ENCODE measurements at regions not wholly inside any gene's neighbourhood (a gene's known extent, or its start where the extent isn't known, plus 50 kb on each side); places are given as distances from the start of the nearest gene placed in this dataset.

- Histone ChIP-seq H3K9me3 (ENCODE audit: low read depth) (no peaks in the 10 kb centered on the region), H3K36me3 (replicated peaks; ENCODE audit: insufficient read depth, low read depth) (no peaks in the 10 kb centered on the region), H3K27ac (no peak overlapping the region), H2AFZ (no peak overlapping the region), H4K20me1 (ENCODE audit: insufficient read depth, poor library complexity, severe bottlenecking) (no peaks in the 10 kb centered on the region), H3K4me2 (no peak overlapping the region), H3K27me3 (no peaks in the 10 kb centered on the region), H3K4me3 (no peak overlapping the region), H3K9me2 (replicated peaks; ENCODE audit: insufficient read depth) (no peaks in the 10 kb centered on the region), H3K4me1 (ENCODE audit: insufficient read depth) (no peaks in the 10 kb centered on the region), H3K79me2 (no peaks in the 10 kb centered on the region)
- 81% methylated on average over 3 of the region's 3 CpGs for WGBS (ENCODE audit: low lambda C conversion rate, missing lambda C conversion rate)
- TF ChIP-seq CTCF (IDR thresholded peaks at IDR 0.05; ENCODE audit: poor library complexity) (no peak), EZH2phosphoT487 (IDR thresholded peaks at IDR 0.05; ENCODE audit: low read depth, severe bottlenecking, unreplicated experiment) (no peak), EZH2 (IDR thresholded peaks at IDR 0.05; ENCODE audit: borderline replicate concordance) (no peak)
- DNase-seq (ENCODE audit: low spot score): no peak
Observed at GRCh38 chr13:87778128-87778527, 107.0 kb downstream of the SLITRK5 start.

- no peak overlapping the region for H3K27ac ChIP-seq
- no peaks in the 10 kb centered on the region for H3K27me3 ChIP-seq
- no peak overlapping the region for H3K4me2 ChIP-seq
- no peak for DNase-seq (ENCODE audit: low spot score)
- no peak overlapping the region for H3K4me3 ChIP-seq
- no peak overlapping the region for H2AFZ ChIP-seq
- 94% methylated on average over 1 of the region's 1 CpG for WGBS (ENCODE audit: low lambda C conversion rate, missing lambda C conversion rate)
- no peaks in the 10 kb centered on the region for H3K79me2 ChIP-seq
- H3K36me3 ChIP-seq (replicated peaks; ENCODE audit: insufficient read depth, low read depth): no peaks in the 10 kb centered on the region
- H3K9me2 ChIP-seq (replicated peaks; ENCODE audit: insufficient read depth): no peaks in the 10 kb centered on the region
- TF ChIP-seq EZH2 (IDR thresholded peaks at IDR 0.05; ENCODE audit: borderline replicate concordance) (no peak), EZH2phosphoT487 (IDR thresholded peaks at IDR 0.05; ENCODE audit: low read depth, severe bottlenecking, unreplicated experiment) (no peak), CTCF (IDR thresholded peaks at IDR 0.05; ENCODE audit: poor library complexity) (no peak)
- H4K20me1 ChIP-seq (ENCODE audit: insufficient read depth, poor library complexity, severe bottlenecking): no peaks in the 10 kb centered on the region
- H3K4me1 ChIP-seq (ENCODE audit: insufficient read depth): no peaks in the 10 kb centered on the region
- no peaks in the 10 kb centered on the region for H3K9me3 ChIP-seq (ENCODE audit: low read depth)
Observed at GRCh38 chr13:87779426-87779825, 108.3 kb downstream of the SLITRK5 start.

GRCh38 chr13:87783366-87783765 lies 112.2 kb downstream of the SLITRK5 start:
- no peak overlapping the region for H3K27ac ChIP-seq
- H3K4me2 ChIP-seq: no peak overlapping the region
- H3K27me3 ChIP-seq: no peaks in the 10 kb centered on the region
- H3K9me3 ChIP-seq (ENCODE audit: low read depth): no peaks in the 10 kb centered on the region
- H3K36me3 ChIP-seq (replicated peaks; ENCODE audit: insufficient read depth, low read depth): no peaks in the 10 kb centered on the region
- no peaks in the 10 kb centered on the region for H3K4me1 ChIP-seq (ENCODE audit: insufficient read depth)
- 88% methylated on average over 5 of the region's 5 CpGs for WGBS (ENCODE audit: low lambda C conversion rate, missing lambda C conversion rate)
- H2AFZ ChIP-seq: no peak overlapping the region
- no peak overlapping the region for H3K4me3 ChIP-seq
- DNase-seq (ENCODE audit: low spot score): no peak
- TF ChIP-seq EZH2phosphoT487 (IDR thresholded peaks at IDR 0.05; ENCODE audit: low read depth, severe bottlenecking, unreplicated experiment) (no peak), CTCF (IDR thresholded peaks at IDR 0.05; ENCODE audit: poor library complexity) (no peak), EZH2 (IDR thresholded peaks at IDR 0.05; ENCODE audit: borderline replicate concordance) (no peak)
- no peaks in the 10 kb centered on the region for H4K20me1 ChIP-seq (ENCODE audit: insufficient read depth, poor library complexity, severe bottlenecking)
- no peaks in the 10 kb centered on the region for H3K79me2 ChIP-seq
- H3K9me2 ChIP-seq (replicated peaks; ENCODE audit: insufficient read depth): no peaks in the 10 kb centered on the region

- H3K9me3 ChIP-seq (ENCODE audit: low read depth): no peaks in the 10 kb centered on the region
- H3K27ac ChIP-seq: no peak overlapping the region
- H2AFZ ChIP-seq: no peak overlapping the region
- H4K20me1 ChIP-seq (ENCODE audit: insufficient read depth, poor library complexity, severe bottlenecking): no peaks in the 10 kb centered on the region
- WGBS (ENCODE audit: low lambda C conversion rate, missing lambda C conversion rate): 88% methylated on average over 4 of the region's 4 CpGs
- no peaks in the 10 kb centered on the region for H3K27me3 ChIP-seq
- no peaks in the 10 kb centered on the region for H3K36me3 ChIP-seq (replicated peaks; ENCODE audit: insufficient read depth, low read depth)
- H3K9me2 ChIP-seq (replicated peaks; ENCODE audit: insufficient read depth): no peaks in the 10 kb centered on the region
- H3K79me2 ChIP-seq: no peaks in the 10 kb centered on the region
- no peak overlapping the region for H3K4me2 ChIP-seq
- DNase-seq (ENCODE audit: low spot score): no peak
- no peak overlapping the region for H3K4me3 ChIP-seq
- TF ChIP-seq EZH2phosphoT487 (IDR thresholded peaks at IDR 0.05; ENCODE audit: low read depth, severe bottlenecking, unreplicated experiment): no peak
- H3K4me1 ChIP-seq (ENCODE audit: insufficient read depth): no peaks in the 10 kb centered on the region
Observed at GRCh38 chr13:87788363-87788762, 117.2 kb downstream of the SLITRK5 start.
